NCI-H82 treated with DMSO at 0.1 percent for 48 hours (cell line): ENCODE measurements at regions not wholly inside any gene's neighbourhood (a gene's known extent, or its start where the extent isn't known, plus 50 kb on each side); places are given as distances from the start of the nearest gene placed in this dataset.

ENCODE experiments used
- DNase-seq: peaks from one replicate; lab custom pipeline; 2025; ENCODE audit not compliant: unreplicated experiment; lab: John Stamatoyannopoulos, UW

DNA sequence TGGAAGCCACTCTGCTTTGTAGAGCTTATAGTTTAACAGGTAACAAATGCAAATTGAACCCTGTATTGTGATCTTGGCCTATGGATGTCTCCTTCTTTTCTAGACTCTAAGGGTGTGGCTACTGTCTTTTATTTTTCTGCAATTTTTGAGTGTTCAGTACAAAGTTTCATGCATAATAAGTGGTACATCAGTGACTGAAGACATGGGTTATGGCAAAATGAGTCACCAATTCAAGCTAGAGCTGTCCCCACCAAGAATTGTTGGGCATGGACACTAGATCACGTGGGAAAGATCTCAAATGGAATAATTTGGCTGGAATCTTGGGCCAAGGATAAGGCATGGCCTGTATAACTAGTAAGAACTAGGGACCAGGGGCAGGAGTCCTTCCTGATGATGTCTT lies 228.4 kb upstream of the N4BP1 start:
- DNase-seq: no peak

DNA sequence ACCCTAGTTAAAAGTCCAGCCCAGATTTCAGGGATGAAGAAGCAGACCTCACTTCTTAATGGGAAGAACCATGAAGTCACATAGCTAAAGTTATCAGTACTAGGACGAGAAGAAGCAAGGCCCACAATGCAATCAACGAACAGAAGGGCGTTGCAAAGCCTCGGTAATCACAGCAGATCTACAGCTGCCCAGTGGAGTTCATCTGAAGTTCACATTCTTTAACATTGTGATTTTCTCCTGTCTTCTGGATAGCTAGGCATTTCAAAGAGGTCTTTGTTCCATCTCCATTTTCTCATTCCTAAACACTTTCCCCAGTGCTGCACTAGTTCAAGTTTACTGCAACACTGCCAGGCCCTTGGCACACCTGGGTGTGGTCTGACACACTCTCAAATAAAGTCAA lies 226.7 kb upstream of the N4BP1 start:
- no peak for DNase-seq

DNA sequence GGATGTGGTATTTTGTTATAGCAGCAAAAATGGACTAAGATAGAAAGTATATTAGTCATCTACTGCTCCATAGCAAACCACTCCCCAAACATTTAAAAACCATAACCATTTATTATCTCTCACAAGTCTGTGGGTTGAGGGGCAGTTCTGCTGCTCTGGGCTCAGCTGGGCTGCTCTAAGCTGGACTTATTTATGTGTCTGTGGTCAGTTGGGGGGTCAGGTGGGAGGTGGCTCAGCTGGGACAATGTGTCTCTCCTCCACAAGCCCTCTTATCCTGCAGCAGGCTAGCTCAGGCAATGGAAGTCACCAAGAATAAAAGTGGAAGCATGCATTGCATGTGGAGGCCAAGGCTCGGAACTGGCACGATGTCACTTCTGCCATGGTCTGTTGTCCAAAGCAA lies 226.1 kb upstream of the N4BP1 start:
- no peak for DNase-seq

DNA sequence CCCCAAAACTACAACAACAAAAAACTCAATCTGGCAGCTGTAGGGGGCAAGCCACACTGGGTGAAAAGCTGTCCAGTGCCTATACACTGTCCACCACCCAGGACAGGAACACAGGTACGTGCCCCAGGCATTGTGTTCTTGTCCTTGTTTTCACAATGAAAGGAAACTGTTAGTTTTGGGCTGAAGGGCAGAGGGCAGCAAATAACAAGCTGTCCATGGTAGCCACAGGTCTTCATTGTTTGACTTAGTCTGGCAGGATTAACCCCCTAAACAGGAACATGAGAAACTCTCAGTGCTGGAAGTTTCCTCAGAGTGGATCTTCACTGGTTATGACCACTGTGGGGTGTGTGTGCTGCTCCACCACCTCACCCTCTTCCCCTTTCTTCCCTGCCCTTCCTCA lies 224.6 kb upstream of the N4BP1 start:
- DNase-seq: no peak

DNA sequence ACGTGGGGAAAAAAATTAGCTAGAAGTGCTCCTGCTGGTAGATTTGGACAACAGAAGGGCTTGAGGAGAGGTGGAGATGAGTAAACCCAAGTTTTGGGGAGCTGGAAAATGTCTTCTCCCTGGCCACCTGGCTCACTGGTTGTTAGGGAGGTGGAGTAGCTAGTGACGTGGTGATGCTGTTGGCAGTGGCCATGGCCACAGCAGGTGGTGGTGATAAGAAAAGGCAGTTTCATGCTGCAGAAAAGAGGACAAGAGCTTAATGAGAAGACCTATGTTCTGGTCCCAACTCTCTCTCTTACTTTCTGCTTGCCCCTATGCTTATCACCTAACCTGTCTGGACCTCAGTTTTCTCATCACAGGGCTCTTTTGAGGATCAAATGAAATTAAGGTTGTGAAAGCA lies 223.5 kb upstream of the N4BP1 start:
- DNase-seq: no peak

DNA sequence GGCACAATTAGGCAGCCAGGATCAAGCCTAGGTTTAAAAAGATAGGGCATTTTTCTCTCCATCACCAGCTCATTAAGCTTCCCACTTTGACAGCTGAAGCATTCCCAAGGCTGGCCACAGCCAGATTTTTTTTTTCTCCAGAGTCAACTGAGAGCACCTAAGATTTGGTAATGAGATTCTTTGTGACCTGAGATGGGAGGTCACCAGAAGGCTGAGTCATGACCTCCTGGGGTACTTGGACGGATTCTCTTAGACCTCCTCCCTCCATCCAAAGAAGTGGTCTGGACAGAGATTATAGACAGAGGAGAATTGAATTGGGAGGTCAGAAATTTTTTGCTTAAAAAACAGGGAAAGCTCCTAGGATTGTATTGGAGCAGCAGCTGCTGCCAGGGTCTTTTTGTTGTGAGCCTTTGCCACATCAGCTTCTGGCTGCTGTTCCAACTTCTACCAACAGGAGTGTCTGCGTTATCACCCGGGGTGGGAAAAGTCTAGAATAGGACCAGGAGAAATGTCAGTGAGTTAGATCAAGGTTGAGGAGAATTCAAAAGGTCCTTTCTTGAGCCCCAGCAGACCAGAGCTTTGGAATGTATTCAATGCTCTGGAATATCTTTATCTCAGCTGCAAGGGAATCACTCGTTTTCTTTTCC lies 221.2 kb upstream of the N4BP1 start:
- DNase-seq: peak; percentile 86

DNA sequence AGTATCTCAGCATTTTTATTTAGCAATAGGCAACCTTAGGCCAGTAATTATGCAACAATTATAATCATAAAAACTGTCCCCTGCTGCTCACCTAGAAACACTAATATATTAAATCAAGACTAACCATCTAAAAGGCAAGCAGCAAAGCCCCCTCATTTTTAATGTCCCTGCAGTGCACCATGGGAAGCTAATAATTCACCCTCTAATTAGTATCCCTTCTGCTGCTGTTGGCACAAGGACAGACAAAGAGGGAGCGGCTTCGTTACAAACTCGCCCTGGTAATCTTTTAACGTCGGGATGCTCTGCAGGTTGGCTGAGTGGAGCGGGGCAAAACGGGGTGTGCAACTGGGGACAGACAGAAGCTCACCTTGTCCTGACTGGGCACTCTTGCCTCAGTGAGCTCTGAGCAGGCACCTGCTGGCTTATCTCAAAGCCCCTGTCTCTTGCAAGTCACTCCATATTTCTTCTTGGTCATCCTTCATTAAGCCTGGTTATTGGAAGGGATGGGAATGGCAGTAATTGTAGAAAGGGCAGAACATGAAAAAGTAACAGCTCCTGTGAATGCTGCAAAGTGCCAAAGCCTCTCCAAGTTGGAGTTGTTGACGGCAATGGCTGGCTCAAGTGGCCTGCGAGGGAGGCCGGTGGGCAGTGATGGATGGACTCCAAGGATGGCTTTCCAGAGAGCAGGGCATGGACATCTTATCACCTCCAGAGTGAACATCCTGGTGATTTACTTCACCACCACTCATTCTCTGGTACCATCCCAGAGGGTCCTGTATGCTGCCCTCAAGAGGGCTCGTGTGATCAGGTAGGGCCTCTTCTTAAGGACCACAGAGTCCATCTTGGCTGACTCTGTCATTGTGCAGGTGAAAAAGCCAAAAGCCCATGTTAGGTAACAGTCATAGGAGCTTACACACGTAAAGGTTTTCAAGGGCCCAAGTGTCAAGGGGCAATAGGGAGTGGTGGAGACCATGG lies 219.6 kb upstream of the N4BP1 start:
- peak; percentile 30 for DNase-seq

DNA sequence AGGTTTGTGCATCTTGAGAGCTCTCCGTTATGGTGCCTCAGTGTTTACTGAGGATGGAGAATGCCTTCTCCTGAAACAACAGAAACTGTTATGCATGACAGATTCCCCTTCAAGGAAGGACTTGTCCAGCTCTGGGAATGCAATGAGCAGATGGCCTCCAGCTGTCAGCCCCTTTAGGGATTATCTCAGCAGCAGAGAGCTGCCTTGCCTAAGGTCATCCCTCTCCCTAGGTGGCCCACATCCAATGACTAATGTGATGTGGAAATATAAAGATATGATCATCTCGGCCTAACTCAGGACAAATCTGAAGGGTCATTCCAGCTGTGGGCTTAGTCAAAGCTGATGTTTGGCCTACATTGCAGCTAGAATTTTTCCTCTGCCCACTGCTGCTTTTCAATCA lies 214.3 kb upstream of the N4BP1 start:
- DNase-seq: peak; percentile 77

DNA sequence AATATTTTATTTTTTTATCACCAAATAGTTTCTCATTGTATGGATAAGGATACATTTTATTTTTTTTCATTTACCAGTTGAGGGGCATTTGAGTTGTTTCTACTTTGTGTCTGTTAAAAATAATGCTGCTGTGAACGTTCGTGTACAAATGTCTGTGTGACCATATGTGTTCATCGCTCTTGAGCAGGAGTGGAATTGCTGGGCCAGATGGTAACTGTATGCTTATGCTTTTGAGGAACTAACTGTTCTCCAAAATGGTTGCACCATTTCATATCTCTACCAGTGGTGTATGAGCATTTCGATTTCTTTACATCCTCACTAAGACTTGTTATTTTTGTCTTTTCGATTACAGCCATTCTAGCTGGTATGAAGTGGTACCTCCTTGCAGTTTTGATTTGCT lies 212.5 kb upstream of the N4BP1 start:
- DNase-seq: no peak

DNA sequence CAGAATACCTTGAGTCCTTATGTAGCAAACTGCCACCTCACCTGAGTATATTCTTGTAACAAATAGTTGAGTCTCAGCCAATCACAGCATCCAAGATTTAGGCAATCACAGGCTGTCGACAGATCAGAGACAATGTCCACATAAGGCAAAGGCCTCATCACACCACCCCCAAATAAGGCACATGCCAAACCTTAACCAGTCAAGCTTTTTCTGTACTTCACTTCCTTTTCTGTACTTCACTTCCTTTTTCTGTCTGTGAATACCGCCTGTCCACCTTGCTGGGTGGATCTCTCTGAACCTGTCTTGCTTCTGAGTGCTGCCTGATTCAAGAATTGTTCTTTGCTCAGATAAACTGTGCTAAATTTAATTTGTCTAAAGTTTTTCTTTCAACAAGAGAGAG lies 210.4 kb upstream of the N4BP1 start:
- DNase-seq: no peak

DNA sequence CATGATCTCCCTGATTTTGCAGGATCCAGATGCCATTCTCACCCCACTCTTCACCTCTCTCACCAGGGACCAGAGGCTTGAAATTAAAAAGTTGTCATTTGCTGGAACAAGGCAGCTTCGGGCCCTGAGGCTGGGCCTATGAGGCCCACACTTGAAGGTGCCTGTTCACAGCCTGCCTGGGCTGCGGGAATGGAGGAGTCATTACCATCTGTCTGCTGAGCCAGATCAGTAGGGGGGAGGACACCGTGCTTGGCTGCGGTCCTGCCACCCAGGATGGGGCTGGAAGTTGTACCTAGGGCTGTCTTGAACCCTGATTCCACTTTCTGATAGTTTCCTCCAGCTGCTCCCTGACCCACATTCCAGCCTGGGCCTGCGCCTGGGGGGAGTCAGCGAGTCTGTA lies 208.3 kb upstream of the N4BP1 start:
- no peak for DNase-seq

DNA sequence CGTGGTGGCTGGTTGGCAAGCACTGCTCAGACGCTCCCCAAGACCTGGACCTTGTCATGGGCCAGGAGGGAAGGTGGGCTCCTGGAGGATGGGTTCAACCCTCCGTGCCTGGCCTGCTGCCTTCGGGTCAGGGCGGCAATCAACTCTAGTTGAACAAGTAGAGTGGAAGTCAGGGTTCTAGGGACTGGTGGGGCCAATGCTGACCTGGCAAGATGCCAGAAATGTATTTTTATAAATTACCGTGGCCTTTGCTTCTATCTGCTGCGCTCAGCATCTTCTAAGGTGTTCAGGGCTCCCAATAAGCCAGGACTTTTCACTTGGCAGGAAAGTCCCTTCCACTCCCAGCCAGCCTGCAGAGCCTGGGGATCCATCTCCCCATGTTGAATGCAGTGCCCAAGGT lies 207.1 kb upstream of the N4BP1 start:
- DNase-seq: no peak

DNA sequence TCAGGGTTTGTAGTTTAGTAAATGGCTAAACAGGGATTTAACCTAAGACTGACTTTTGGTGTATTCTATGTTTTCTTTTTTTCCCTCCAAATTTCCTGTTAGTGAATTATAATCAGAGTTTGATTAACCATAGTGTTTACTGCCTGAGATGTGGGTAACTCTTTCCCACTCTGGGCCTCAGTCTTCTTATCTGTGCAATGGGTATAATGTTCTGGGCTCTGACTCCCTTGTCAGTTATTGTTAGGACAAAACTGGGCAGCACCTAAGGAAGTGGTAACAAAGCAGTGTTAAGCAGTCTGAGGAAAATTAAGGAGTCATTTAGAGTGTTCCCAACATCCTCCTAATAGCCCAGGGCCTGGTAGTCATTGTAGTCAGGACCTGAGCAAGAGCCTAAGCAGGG lies 206.4 kb upstream of the N4BP1 start:
- DNase-seq: no peak

DNA sequence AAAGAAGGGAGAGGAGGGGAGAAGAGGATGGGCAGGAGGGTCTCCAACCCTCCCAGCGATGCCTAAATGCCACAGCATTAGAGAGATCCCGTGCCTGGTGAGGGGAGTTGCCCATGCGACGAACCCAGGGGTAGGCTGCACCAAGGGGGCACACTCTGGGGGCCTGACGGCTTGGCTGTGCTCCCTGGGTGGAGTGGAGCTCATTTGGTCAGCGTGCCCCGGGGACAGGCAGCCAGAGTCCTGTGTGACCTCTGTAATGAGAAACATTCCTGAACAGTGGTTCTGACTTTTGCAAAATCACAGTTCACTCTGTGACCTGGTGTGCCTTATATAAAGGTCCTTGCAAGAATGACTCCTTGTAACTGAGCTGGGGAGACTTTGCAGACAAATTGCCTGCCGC lies 205.0 kb upstream of the N4BP1 start:
- no peak for DNase-seq

DNA sequence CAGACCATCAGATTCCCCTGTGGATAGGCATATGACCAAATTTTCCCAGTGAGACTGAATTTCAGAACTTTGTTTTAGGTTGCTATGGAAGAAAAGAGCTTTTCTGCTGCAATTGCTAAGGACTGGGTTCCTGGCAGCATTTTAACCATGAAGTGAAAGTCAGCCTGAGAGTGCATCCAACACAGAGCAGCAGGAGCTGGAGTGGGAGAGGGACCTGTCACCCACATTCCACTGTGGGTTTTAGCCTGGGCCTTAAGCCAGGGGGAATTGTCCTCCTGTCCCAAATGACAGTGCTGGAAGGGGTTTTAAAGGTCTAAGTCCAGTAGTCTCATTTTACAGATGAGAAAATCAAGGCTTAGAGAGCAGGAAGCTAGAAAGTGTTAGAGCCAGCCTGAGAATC lies 203.5 kb upstream of the N4BP1 start:
- no peak for DNase-seq

DNA sequence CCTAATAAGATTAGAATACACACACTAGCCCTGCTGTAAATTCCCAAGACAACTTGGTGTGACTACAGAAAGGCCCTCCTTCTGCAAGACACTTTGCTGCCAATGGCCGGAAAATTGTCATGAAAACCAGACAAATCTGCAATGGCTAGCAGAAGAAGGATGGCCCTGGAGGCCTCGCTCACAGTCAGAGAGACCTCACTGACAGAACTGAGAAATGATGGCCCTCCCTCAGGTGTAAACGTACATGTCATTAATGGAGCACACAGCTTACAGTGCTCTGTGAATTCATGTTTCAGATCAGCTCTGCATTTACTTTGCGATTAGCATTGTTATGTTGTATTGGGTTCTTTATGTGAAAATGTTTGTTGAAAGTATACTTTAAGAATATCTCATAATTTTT lies 202.9 kb upstream of the N4BP1 start:
- DNase-seq: no peak

DNA sequence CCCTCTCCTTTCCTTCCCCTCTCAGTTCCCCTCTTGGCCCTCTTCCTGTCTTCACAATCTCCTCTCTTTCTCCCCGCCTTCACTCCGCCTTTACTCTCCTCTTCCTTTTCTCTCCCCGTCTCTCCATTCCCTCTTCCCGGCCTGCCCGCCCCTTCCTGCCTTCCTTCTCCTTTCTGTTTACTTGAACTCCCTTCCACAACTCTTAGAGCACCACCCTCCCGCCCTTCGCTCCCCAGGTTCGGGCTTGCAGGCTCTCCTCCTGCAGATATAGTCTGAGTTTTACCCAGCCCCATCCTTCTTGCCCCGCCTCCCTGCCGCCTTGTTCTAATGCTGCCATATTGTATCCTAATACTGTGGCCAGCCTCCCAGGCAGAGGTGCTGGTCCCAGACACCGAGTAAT lies 201.5 kb upstream of the N4BP1 start:
- DNase-seq: no peak

DNA sequence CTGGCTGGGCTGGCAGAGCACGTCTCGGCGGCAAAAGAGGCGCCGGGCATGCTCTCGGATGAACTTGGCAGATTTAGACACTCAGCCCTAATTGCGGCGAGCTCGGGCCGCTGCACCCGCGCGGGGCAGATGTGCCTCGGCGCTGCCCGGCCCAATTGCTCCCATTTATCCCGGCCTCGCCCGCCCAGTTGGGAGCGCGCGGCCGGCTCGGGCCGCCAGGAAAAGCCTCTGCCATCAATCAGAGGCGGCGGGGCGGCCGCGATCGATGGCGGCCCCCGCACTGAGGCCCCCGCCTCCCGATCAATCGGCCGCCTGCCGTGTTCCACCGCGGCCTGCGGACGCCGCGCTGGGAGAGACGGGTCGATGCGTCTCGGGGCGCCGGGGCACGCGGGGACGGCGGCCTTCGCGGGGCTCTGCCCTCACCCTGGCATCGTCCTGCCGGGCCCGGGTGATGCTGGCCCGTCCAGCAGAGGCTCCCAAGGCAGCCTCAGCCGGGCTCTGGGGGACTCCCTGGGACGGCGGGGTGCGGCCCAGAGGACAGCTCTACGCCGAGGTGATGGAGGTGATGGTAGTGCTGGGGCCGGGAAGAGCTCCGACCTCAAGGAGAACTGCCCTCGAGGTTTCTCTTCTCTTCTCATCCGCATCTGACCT lies 200.9 kb upstream of the N4BP1 start:
- no peak for DNase-seq

DNA sequence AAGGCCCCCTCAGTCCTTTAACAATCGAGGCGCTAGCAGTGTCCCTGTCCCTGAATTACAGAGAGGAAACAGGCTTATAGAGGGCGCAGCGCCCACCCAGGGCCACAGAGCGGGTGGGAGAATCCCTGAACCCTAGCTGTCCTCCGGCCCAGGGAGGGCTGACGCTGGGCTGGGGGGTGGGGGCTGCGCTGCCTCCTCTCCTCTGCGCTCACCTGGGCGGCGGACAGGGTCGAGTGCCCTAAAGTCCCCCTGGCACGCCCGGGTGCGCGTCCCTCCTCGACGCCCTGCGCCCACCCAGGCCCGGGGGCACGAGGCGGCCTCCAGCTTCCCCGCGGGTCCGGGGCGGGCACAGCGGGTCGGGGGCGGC lies 200.4 kb upstream of the N4BP1 start:
- no peak for DNase-seq

DNA sequence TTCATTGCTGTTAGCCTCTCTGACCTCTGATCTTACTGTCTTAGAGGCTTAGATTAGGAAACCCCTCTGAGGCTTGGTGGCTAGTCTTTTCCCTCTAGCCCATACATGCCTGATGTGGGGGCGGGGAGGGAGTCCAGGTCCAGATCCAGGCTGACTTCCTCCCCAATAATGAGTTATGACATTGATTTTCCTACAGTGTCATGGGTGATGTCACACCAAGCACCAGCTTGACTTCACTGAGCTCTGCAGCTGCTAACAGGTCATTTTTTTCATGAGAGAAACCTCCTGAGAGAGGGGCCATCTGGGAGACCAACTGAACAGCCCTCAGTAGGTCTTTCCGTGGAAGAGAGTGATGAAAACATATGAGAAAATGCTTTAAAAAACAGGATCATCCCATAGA lies 180.2 kb upstream of the N4BP1 start:
- DNase-seq: no peak

DNA sequence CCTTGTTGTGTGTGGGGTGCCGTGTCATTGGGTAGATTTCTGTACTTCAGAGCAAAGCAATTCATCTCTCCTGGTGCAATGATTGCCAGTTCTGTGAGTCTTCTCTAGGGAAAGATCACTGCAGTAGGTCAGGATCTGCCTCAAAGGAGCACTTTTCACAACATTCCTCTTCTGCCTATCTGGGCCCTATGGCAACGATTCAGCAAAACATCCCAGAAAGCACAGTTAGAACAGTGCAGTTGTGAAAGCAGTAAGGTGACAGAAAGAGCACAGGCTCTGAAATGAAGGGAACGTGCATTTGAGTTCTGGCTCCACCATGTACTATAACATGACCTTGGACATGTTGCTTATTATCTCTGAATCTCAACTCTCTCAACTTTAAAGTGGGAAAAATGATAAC lies 178.5 kb upstream of the N4BP1 start:
- no peak for DNase-seq

DNA sequence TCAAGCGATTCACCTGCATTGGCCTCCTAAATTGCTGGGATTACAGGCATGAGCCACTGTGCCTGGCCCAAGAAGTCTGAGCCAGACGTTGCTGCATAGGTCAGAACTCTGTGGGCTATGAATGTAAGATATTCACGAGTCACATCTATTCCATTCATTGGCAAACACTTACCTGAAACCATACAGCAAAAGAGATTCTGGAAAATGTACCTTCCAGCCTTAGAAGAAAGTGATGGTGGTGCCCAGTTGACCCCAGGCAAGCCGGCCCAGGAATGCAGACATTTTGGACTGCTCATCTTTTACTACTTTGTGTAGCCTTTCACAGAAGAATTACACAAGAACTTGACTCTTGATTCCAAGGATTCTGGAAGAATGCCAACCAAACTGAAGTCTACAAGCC lies 135.6 kb upstream of the N4BP1 start:
- DNase-seq: no peak
